ENCODE measurements at regions not wholly inside any gene's neighbourhood (a gene's known extent, or its start where the extent isn't known, plus 50 kb on each side); places are given as distances from the start of the nearest gene placed in this dataset.

DNA sequence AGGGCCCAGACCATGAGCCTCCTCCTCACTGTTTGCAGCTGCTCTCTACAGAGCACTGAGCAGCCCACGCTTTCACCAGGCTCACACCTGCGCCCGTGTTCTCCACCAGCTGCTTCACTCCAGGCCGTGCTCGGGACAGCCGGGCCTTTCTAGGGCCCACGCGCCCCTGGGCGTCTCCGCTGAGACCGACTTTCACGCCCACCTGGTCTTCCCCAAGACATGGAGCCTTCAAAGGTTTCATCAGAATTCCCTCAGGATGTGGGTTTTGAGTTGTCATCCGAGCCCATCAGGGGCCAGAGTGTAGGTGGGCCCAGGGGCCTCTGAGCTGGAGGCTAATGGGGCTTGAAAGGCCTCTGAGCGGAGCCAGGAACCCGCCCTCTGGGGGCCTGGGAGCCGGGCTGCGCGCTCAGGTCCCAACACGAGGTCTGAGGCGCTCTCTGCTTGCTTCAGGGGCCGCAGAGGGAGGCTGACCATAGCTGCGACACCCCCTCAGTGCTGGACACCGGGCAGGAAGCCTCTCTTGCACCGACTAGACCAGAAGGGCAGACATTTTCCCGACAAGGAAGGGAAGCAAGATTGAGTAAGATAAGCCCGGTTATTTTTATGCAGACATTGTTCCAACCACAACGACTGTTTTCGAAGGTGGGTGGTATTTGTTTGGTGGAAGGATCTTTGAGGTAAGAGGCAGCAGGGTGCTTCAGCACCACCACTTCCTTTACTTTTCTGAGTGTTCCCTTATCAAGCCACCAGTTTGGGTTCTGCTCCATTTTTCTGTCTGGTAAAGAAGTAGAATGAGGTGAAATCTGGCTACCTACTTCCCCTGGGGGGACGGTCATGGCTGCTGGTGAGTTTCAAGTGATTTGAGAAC lies 125.0 kb upstream of the FUT8 start:
- Mint-ChIP-seq H3K36me3 (ENCODE audit: low read depth) (peaks cover 28% of the 10 kb centered on the region), H3K4me3 (peak overlapping the region; percentile 76), H3K27ac (peak overlapping the region; percentile 98), H3K27me3 (no peaks in the 10 kb centered on the region), H3K9me3 (peaks cover 5% of the 10 kb centered on the region), H3K4me1 (ENCODE audit: low read depth) (peaks cover 70% of the 10 kb centered on the region)
- ChIA-PET POLR2A (interaction anchor here (0.6 to 3.8 kb wide), 20 partner anchors 10 to 580 kb away, joined by 3 to 31 read pairs (median 4); partner anchors contain the start of gene FUT8), CTCF (interaction anchor here (0.8 to 4.7 kb wide), 20 partner anchors 8 to 537 kb away, joined by 3 to 42 read pairs (median 4); partner anchors contain the start of gene FUT8)
- intact Hi-C loops (cut with micrococcal nuclease): loop anchor here (1.0 to 5.0 kb wide), 4 partner anchors 15 to 125 kb away; partner anchors contain the start of gene FUT8
- TF ChIP-seq, protein P1, sequence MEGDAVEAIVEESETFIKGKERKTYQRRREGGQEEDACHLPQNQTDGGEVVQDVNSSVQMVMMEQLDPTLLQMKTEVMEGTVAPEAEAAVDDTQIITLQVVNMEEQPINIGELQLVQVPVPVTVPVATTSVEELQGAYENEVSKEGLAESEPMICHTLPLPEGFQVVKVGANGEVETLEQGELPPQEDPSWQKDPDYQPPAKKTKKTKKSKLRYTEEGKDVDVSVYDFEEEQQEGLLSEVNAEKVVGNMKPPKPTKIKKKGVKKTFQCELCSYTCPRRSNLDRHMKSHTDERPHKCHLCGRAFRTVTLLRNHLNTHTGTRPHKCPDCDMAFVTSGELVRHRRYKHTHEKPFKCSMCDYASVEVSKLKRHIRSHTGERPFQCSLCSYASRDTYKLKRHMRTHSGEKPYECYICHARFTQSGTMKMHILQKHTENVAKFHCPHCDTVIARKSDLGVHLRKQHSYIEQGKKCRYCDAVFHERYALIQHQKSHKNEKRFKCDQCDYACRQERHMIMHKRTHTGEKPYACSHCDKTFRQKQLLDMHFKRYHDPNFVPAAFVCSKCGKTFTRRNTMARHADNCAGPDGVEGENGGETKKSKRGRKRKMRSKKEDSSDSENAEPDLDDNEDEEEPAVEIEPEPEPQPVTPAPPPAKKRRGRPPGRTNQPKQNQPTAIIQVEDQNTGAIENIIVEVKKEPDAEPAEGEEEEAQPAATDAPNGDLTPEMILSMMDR (IDR thresholded peaks at IDR 0.05): no peak
- ATAC-seq: peak; percentile 76
- peak; percentile 86 for DNase-seq

GRCh38 chr14:65290830-65291229 lies 121.7 kb upstream of the FUT8 start:
- intact Hi-C loops (cut with micrococcal nuclease): loop anchor here (10.0 kb wide), 1 partner anchor 306 kb away; the partner anchor contains the start of gene FNTB
- TF ChIP-seq, protein P1 (IDR thresholded peaks at IDR 0.05): no peak
- Mint-ChIP-seq H3K9me3 (peaks cover 5% of the 10 kb centered on the region), H3K27me3 (no peaks in the 10 kb centered on the region), H3K27ac (peak overlapping the region; percentile 77), H3K4me3 (no peak overlapping the region), H3K36me3 (ENCODE audit: low read depth) (peaks cover 28% of the 10 kb centered on the region), H3K4me1 (ENCODE audit: low read depth) (peaks cover 57% of the 10 kb centered on the region)
- CTCF ChIA-PET: interaction anchor here (1.6 kb wide), 1 partner anchor 123 kb away, joined by 6 read pairs; no protein-coding TSS in a partner anchor
- DNase-seq (peak; percentile 63), ATAC-seq (no peak)
- POLR2A ChIA-PET: interaction anchor here (4.1 kb wide), 1 partner anchor 11 kb away, joined by 24 read pairs; no protein-coding TSS in a partner anchor

DNA sequence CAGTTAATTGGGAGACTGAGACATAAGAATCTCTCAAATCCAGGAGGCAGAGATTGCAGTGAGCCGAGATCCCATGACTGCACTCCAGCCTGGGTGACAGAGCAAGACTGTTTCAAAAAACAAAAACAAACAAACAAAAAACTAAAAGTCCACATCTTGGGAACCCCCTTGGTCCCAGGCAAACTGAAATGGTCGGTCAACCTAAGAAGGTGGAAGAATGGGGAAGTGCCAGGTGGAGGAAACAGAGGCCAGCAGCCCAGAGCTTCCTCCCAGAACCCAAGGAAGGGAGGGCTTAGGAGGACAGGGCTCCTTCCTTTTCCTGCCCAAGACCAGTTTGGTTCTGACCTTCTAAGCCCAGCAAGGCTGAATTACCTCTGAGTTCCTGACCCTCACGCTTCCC lies 121.0 kb upstream of the FUT8 start:
- DNase-seq (no peak), ATAC-seq (no peak)
- TF ChIP-seq, protein P1 (IDR thresholded peaks at IDR 0.05): no peak
- CTCF ChIA-PET: interaction anchor here (1.0 to 1.6 kb wide), 2 partner anchors 10 to 123 kb away, joined by 4 to 6 read pairs; no protein-coding TSS in a partner anchor
- H3K4me3 Mint-ChIP-seq: no peak overlapping the region
- POLR2A ChIA-PET: interaction anchor here (0.6 to 4.1 kb wide), 4 partner anchors 8 to 1349 kb away, joined by 3 to 24 read pairs (median 4); no protein-coding TSS in a partner anchor
- H3K36me3 Mint-ChIP-seq (ENCODE audit: low read depth): peaks cover 28% of the 10 kb centered on the region
- intact Hi-C loops (cut with micrococcal nuclease): loop anchor here (10.0 kb wide), 1 partner anchor 307 kb away; the partner anchor contains the start of gene FNTB
- H3K27me3 Mint-ChIP-seq: no peaks in the 10 kb centered on the region
- H3K4me1 Mint-ChIP-seq (ENCODE audit: low read depth): peaks cover 61% of the 10 kb centered on the region
- H3K27ac Mint-ChIP-seq: peak overlapping the region; percentile 77
- peaks cover 5% of the 10 kb centered on the region for H3K9me3 Mint-ChIP-seq

GRCh38 chr14:65294816-65295215 lies 117.7 kb upstream of the FUT8 start:
- POLR2A ChIA-PET: no interaction called here
- CTCF ChIA-PET: interaction anchor here (1.1 to 2.0 kb wide), 4 partner anchors 8 to 66 kb away, joined by 3 to 9 read pairs (median 4); no protein-coding TSS in a partner anchor
- intact Hi-C loops (cut with micrococcal nuclease): loop anchor here (10.0 kb wide), 1 partner anchor 310 kb away; the partner anchor contains the start of gene FNTB
- ATAC-seq (no peak), DNase-seq (no peak)
- Mint-ChIP-seq H3K4me1 (ENCODE audit: low read depth) (peaks cover 51% of the 10 kb centered on the region), H3K9me3 (peaks cover 4% of the 10 kb centered on the region), H3K27me3 (no peaks in the 10 kb centered on the region), H3K4me3 (no peak overlapping the region), H3K27ac (no peak overlapping the region), H3K36me3 (ENCODE audit: low read depth) (peaks cover 24% of the 10 kb centered on the region)
- TF ChIP-seq, protein P1 (IDR thresholded peaks at IDR 0.05): no peak
